ENCODE measurements at regions not wholly inside any gene's neighbourhood (a gene's known extent, or its start where the extent isn't known, plus 50 kb on each side); places are given as distances from the start of the nearest gene placed in this dataset.
"Not testable (repeated sequence)": the region's sequence is repeated elsewhere in the genome, so short reads cannot be mapped to it uniquely, and the experiment has no call there.

- H4K20me1 ChIP-seq (ENCODE audit: low read length): no peaks in the 10 kb centered on the region
- no peak for ATAC-seq
- 0 out of 2 replicates have a peak, but pooled peaks cover 5% of the 10 kb centered on the region for H3K9me3 ChIP-seq (ENCODE audit: low read length)
- no peaks in the 10 kb centered on the region for H3K4me1 ChIP-seq (ENCODE audit: insufficient read depth, low read length)
- intact Hi-C loops (cut with micrococcal nuclease): no loop called here
- H3K9me2 ChIP-seq (replicated peaks; ENCODE audit: low read length): no peaks in the 10 kb centered on the region
- H3K36me3 ChIP-seq (ENCODE audit: low read depth, low read length): no peaks in the 10 kb centered on the region
- no peaks in the 10 kb centered on the region for H3K27me3 ChIP-seq (ENCODE audit: low read length)
- ChIA-PET POLR2A (ENCODE audit: unreplicated experiment) (no interaction called here), CTCF (no interaction called here)
- H3K4me2 ChIP-seq (ENCODE audit: low read length): no peak overlapping the region
- TF ChIP-seq CTCF (conservative IDR thresholded peaks at IDR 0.05; ENCODE audit: low read depth, low read length) (no peak), EZH2phosphoT487 (IDR thresholded peaks at IDR 0.05; ENCODE audit: borderline replicate concordance, low read length) (no peak), EZH2 (IDR thresholded peaks at IDR 0.05; ENCODE audit: low read length, unreplicated experiment) (no peak)
- DNase-seq: no peak
- H2AFZ ChIP-seq (ENCODE audit: low read length): no peak overlapping the region
- H3K27ac ChIP-seq (ENCODE audit: low read length): no peak overlapping the region
- H3K79me2 ChIP-seq (ENCODE audit: low read length): no peaks in the 10 kb centered on the region
- H3F3A ChIP-seq (ENCODE audit: low read length, unreplicated experiment): no peaks in the 10 kb centered on the region
- no TSS peak for BruUV-seq (replicated peaks)
- H3K9ac ChIP-seq (ENCODE audit: low read length): no peak overlapping the region
- no peak overlapping the region for H3K4me3 ChIP-seq (ENCODE audit: low read length)
Measured at GRCh38 chr14:22358726-22359125, 230.3 kb downstream of the DAD1 start.

GRCh38 chr14:22349281-22349680, 239.7 kb downstream of the DAD1 start:
- H3K4me3 ChIP-seq (ENCODE audit: low read length); H3K79me2 ChIP-seq (ENCODE audit: low read length); H3K9me3 ChIP-seq (ENCODE audit: low read length); ATAC-seq; H2AFZ ChIP-seq (ENCODE audit: low read length); POLR2A ChIA-PET (ENCODE audit: unreplicated experiment); CTCF ChIA-PET; H3K4me2 ChIP-seq (ENCODE audit: low read length); H3K27ac ChIP-seq (ENCODE audit: low read length); DNase-seq; intact Hi-C loops (cut with micrococcal nuclease); H4K20me1 ChIP-seq (ENCODE audit: low read length); H3K36me3 ChIP-seq (ENCODE audit: low read depth, low read length); H3F3A ChIP-seq (ENCODE audit: low read length, unreplicated experiment); H3K27me3 ChIP-seq (ENCODE audit: low read length); BruUV-seq (replicated peaks); H3K4me1 ChIP-seq (ENCODE audit: insufficient read depth, low read length); H3K9me2 ChIP-seq (replicated peaks; ENCODE audit: low read length); H3K9ac ChIP-seq (ENCODE audit: low read length): not testable (repeated sequence)

- BruUV-seq (replicated peaks): no TSS peak
- no peaks in the 10 kb centered on the region for H3K79me2 ChIP-seq (ENCODE audit: low read length)
- ATAC-seq: no peak
- H3K4me1 ChIP-seq (ENCODE audit: insufficient read depth, low read length): no peaks in the 10 kb centered on the region
- H3K27me3 ChIP-seq (ENCODE audit: low read length): no peaks in the 10 kb centered on the region
- ChIA-PET POLR2A (ENCODE audit: unreplicated experiment) (no interaction called here), CTCF (no interaction called here)
- H3K4me2 ChIP-seq (ENCODE audit: low read length): no peak overlapping the region
- no peak for DNase-seq
- intact Hi-C loops (cut with micrococcal nuclease): no loop called here
- no peaks in the 10 kb centered on the region for H3F3A ChIP-seq (ENCODE audit: low read length, unreplicated experiment)
- no peak overlapping the region for H3K9ac ChIP-seq (ENCODE audit: low read length)
- peaks cover 5% of the 10 kb centered on the region; the same call in 1 of the 2 replicates for H3K9me3 ChIP-seq (ENCODE audit: low read length)
- H3K27ac ChIP-seq (ENCODE audit: low read length): no peak overlapping the region
- no peaks in the 10 kb centered on the region for H3K9me2 ChIP-seq (replicated peaks; ENCODE audit: low read length)
- H3K4me3 ChIP-seq (ENCODE audit: low read length): no peak overlapping the region
- no peak overlapping the region for H2AFZ ChIP-seq (ENCODE audit: low read length)
- TF ChIP-seq CTCF (conservative IDR thresholded peaks at IDR 0.05; ENCODE audit: low read depth, low read length) (no peak), EZH2phosphoT487 (IDR thresholded peaks at IDR 0.05; ENCODE audit: borderline replicate concordance, low read length) (no peak), EZH2 (IDR thresholded peaks at IDR 0.05; ENCODE audit: low read length, unreplicated experiment) (no peak)
- H4K20me1 ChIP-seq (ENCODE audit: low read length): no peaks in the 10 kb centered on the region
- no peaks in the 10 kb centered on the region; the same call in 1 of the 2 replicates for H3K36me3 ChIP-seq (ENCODE audit: low read depth, low read length)
Measured at GRCh38 chr14:22344673-22345072, 244.4 kb downstream of the DAD1 start.

GRCh38 chr14:22344209-22344608, 244.8 kb downstream of the DAD1 start:
- DNase-seq; H4K20me1 ChIP-seq (ENCODE audit: low read length); intact Hi-C loops (cut with micrococcal nuclease); CTCF ChIA-PET; POLR2A ChIA-PET (ENCODE audit: unreplicated experiment); H3K27ac ChIP-seq (ENCODE audit: low read length); H2AFZ ChIP-seq (ENCODE audit: low read length); ATAC-seq; H3K79me2 ChIP-seq (ENCODE audit: low read length); H3K4me2 ChIP-seq (ENCODE audit: low read length); H3K9me3 ChIP-seq (ENCODE audit: low read length); H3K27me3 ChIP-seq (ENCODE audit: low read length); H3K4me1 ChIP-seq (ENCODE audit: insufficient read depth, low read length); H3F3A ChIP-seq (ENCODE audit: low read length, unreplicated experiment); H3K4me3 ChIP-seq (ENCODE audit: low read length); BruUV-seq (replicated peaks); H3K9me2 ChIP-seq (replicated peaks; ENCODE audit: low read length); H3K9ac ChIP-seq (ENCODE audit: low read length); H3K36me3 ChIP-seq (ENCODE audit: low read depth, low read length): not testable (repeated sequence)
